H1 (cell line): ENCODE measurements at regions not wholly inside any gene's neighbourhood (a gene's known extent, or its start where the extent isn't known, plus 50 kb on each side); places are given as distances from the start of the nearest gene placed in this dataset.

Experiments used
- CTCF ChIA-PET: fragments of 300-600 bp; sonication (Branson Sonifier 250); formaldehyde crosslinking; loops from one replicate; lab custom pipeline; 2021; ENCODE audit not compliant: partially characterized antibody; lab: Charles Lee
- POLR2A ChIA-PET: fragments of 300-600 bp; sonication (Branson Sonifier 250); formaldehyde crosslinking; loops from one replicate; lab custom pipeline; 2021; ENCODE audit warnings: inconsistent platforms; ENCODE audit not compliant: partially characterized antibody; lab: Charles Lee
- DNase-seq, 2 experiments: peaks; one replicate each; pipeline versions ENCODE4 v3.0.0 to v3.0.0-alpha.2; 2010 to 2022; ENCODE audit warnings: low spot score in 2 of 2, low read depth in 1 of 2, mixed read lengths in 1 of 2
- FAIRE-seq: peaks from 2 replicates; lab custom pipeline; 2011; peaks lifted over from hg19 to GRCh38; lab: Jason Lieb, UNC
- H2AFZ ChIP-seq: 2 replicates; pipeline ENCODE4 v1.8.1; 2012; ENCODE audit warnings: low read length, inconsistent platforms
- H2AK5ac ChIP-seq: 2 replicates; pipeline ENCODE4 v1.6.1; 2013; ENCODE audit warnings: low read depth, low read length
- H2BK120ac ChIP-seq: replicated peaks from 2 replicates; pipeline ENCODE3; 2013; ENCODE audit warnings: low read depth, low read length, inconsistent platforms
- H2BK12ac ChIP-seq: 2 replicates; pipeline ENCODE4 v1.6.1; 2013; ENCODE audit warnings: low read depth, low read length
- H2BK15ac ChIP-seq: 2 replicates; pipeline ENCODE4 v1.6.1; 2013; ENCODE audit warnings: low read length
- H2BK20ac ChIP-seq: 2 replicates; pipeline ENCODE4 v1.6.1; 2013; ENCODE audit warnings: low read length
- H2BK5ac ChIP-seq: 2 replicates; pipeline ENCODE4 v1.6.1; 2013; ENCODE audit warnings: low read depth, low read length
- H3K14ac ChIP-seq: 2 replicates; pipeline ENCODE4 v1.6.1; 2013; ENCODE audit warnings: inconsistent platforms; ENCODE audit not compliant: insufficient read length
- H3K18ac ChIP-seq: 2 replicates; pipeline ENCODE4 v1.6.1; 2013; ENCODE audit warnings: low read length; ENCODE audit errors: extremely low read depth
- H3K23ac ChIP-seq: 2 replicates; pipeline ENCODE4 v1.6.1; 2013; ENCODE audit warnings: inconsistent platforms; ENCODE audit not compliant: insufficient read length
- H3K23me2 ChIP-seq: 2 replicates; pipeline ENCODE4 v1.6.1; 2013; ENCODE audit warnings: low read depth, low read length
- H3K27ac ChIP-seq: 2 replicates; pipeline ENCODE4 v1.6.1; 2011; ENCODE audit warnings: low read depth, low read length, inconsistent platforms
- H3K27me3 ChIP-seq, 4 experiments: replicated peaks in 1 of 4; 1 replicate in 1 of 4; 2 replicates in 3 of 4; pipeline versions ENCODE4 v1.6.1 to v1.8.1; 2011 to 2013; ENCODE audit warnings: low read length in 3 of 4, mild to moderate bottlenecking in 3 of 4, inconsistent platforms in 2 of 4, mixed read lengths in 2 of 4, moderate library complexity in 1 of 4; ENCODE audit not compliant: control insufficient read depth in 3 of 4, insufficient read depth in 3 of 4; ENCODE audit errors: extremely low read depth in 1 of 4
- H3K36me3 ChIP-seq, 4 experiments: 2 replicates each; pipeline versions ENCODE4 v1.6.1 to v1.8.1; 2011 to 2013; ENCODE audit warnings: mild to moderate bottlenecking in 4 of 4, low read length in 3 of 4, moderate library complexity in 2 of 4, control low read depth in 1 of 4, inconsistent platforms in 1 of 4; ENCODE audit not compliant: insufficient read depth in 4 of 4, control insufficient read depth in 2 of 4
- H3K4ac ChIP-seq: replicated peaks from 2 replicates; pipeline ENCODE3; 2013; ENCODE audit warnings: low read length, low read depth, mixed read lengths, inconsistent platforms; ENCODE audit not compliant: insufficient read length
- H3K4me1 ChIP-seq, 4 experiments: replicated peaks in 1 of 4; 1 replicate in 1 of 4; 2 replicates in 3 of 4; pipeline versions ENCODE4 v1.6.1 to v1.8.1; 2011 to 2013; ENCODE audit warnings: low read length in 3 of 4, inconsistent platforms in 2 of 4, mixed read lengths in 1 of 4; ENCODE audit not compliant: insufficient read depth in 4 of 4, control insufficient read depth in 3 of 4
- H3K4me2 ChIP-seq, 2 experiments: 2 replicates each; pipeline versions ENCODE4 v1.6.1 to v1.8.1; 2011 to 2013; ENCODE audit warnings: low read depth in 2 of 2, low read length in 2 of 2, control low read depth in 1 of 2, inconsistent platforms in 1 of 2, mild to moderate bottlenecking in 1 of 2; ENCODE audit not compliant: insufficient read depth in 1 of 2
- H3K4me3 ChIP-seq, 4 experiments: fragments of 200-600, 300-600 bp in 1 of 4; sonication (generic), shearing (Covaris generic), sonication (Bioruptor Twin) in 1 of 4; 2 replicates each; pipeline versions ENCODE4 v1.5.1 to v1.8.1; 2011 to 2016; ENCODE audit warnings: low read length in 4 of 4, low read depth in 3 of 4, control low read depth in 2 of 4, inconsistent platforms in 2 of 4, mild to moderate bottlenecking in 2 of 4, mixed read lengths in 1 of 4, moderate library complexity in 1 of 4; ENCODE audit not compliant: insufficient read depth in 2 of 4; ENCODE audit errors: extremely low read depth in 1 of 4
- H3K56ac ChIP-seq: replicated peaks from 2 replicates; pipeline ENCODE3; 2013; ENCODE audit warnings: low read depth, mild to moderate bottlenecking, mixed read lengths, low read length, inconsistent platforms; ENCODE audit not compliant: insufficient read length
- H3K79me1 ChIP-seq: 2 replicates; pipeline ENCODE4 v1.6.1; 2013; ENCODE audit warnings: low read depth, low read length, control low read depth
- H3K79me2 ChIP-seq, 2 experiments: 2 replicates each; pipeline versions ENCODE4 v1.6.1 to v1.8.1; 2012 to 2013; ENCODE audit warnings: low read length in 2 of 2, mild to moderate bottlenecking in 2 of 2, inconsistent platforms in 1 of 2; ENCODE audit not compliant: insufficient read depth in 2 of 2, control insufficient read depth in 1 of 2
- H3K9ac ChIP-seq, 4 experiments: replicated peaks in 1 of 4; 1 replicate in 1 of 4; 2 replicates in 3 of 4; pipeline versions ENCODE4 v1.6.1 to v1.8.1; 2011 to 2013; ENCODE audit warnings: low read depth in 3 of 4, low read length in 3 of 4, control low read depth in 2 of 4, mild to moderate bottlenecking in 2 of 4, moderate library complexity in 2 of 4, inconsistent platforms in 1 of 4; ENCODE audit errors: extremely low read depth in 1 of 4
- H3K9me3 ChIP-seq, 2 experiments: 2 replicates each; pipeline versions ENCODE4 v1.6.1 to v1.8.1; 2012 to 2013; ENCODE audit warnings: mild to moderate bottlenecking in 2 of 2, moderate library complexity in 2 of 2, control low read depth in 1 of 2, inconsistent platforms in 1 of 2, low read depth in 1 of 2, low read length in 1 of 2, mixed read lengths in 1 of 2; ENCODE audit not compliant: insufficient read depth in 2 of 2
- H4K20me1 ChIP-seq, 2 experiments: replicated peaks in 1 of 2; 2 replicates each; pipeline versions ENCODE3 to v1.8.1; 2011 to 2013; ENCODE audit warnings: inconsistent platforms in 2 of 2, low read length in 2 of 2, mild to moderate bottlenecking in 1 of 2; ENCODE audit not compliant: insufficient read depth in 2 of 2, control insufficient read depth in 1 of 2
- H4K5ac ChIP-seq: 2 replicates; pipeline ENCODE4 v1.6.1; 2013; ENCODE audit warnings: low read length, low read depth, mixed read lengths, inconsistent platforms; ENCODE audit not compliant: insufficient read length
- H4K8ac ChIP-seq: 2 replicates; pipeline ENCODE4 v1.8.0; 2013; ENCODE audit warnings: mild to moderate bottlenecking, moderate library complexity, low read length, inconsistent platforms; ENCODE audit not compliant: insufficient read depth; ENCODE audit errors: extremely low read depth
- H4K91ac ChIP-seq: replicated peaks from 2 replicates; pipeline ENCODE3; 2013; ENCODE audit warnings: low read length, mixed read lengths, inconsistent platforms; ENCODE audit not compliant: insufficient read length
- CBX8 ChIP-seq: fragments of 300-800, 300-1000 bp; sonication (generic); IDR thresholded peaks from 2 replicates; pipeline ENCODE4 v1.7.1; 2016; ENCODE audit warnings: low read depth, low read length, borderline replicate concordance
- EP300 ChIP-seq, 2 experiments: IDR thresholded peaks; 1 replicate in 1 of 2; 2 replicates in 1 of 2; pipeline ENCODE4 v1.6.1; 2011 to 2012; ENCODE audit warnings: low read depth in 2 of 2, low read length in 2 of 2, mild to moderate bottlenecking in 2 of 2, borderline replicate concordance in 1 of 2, inconsistent platforms in 1 of 2, moderate library complexity in 1 of 2
- EZH2 ChIP-seq: fragments of 200-600 bp; sonication (generic); IDR thresholded peaks from 2 replicates; pipeline ENCODE4 v1.7.1; 2012; ENCODE audit warnings: low read depth, mild to moderate bottlenecking, moderate library complexity, low read length, inconsistent platforms; ENCODE audit not compliant: severe bottlenecking
- FOSL1 ChIP-seq: IDR thresholded peaks from 2 replicates; pipeline ENCODE4 v1.6.1; 2011; ENCODE audit warnings: mild to moderate bottlenecking, low read depth, low read length, moderate library complexity; ENCODE audit not compliant: insufficient read depth
- HDAC6 ChIP-seq: IDR thresholded peaks from one replicate; pipeline ENCODE4 v1.7.1; 2012; ENCODE audit warnings: low read depth, mild to moderate bottlenecking, inconsistent platforms, low read length, moderate library complexity
- KDM5A ChIP-seq: fragments of 200-600 bp; IDR thresholded peaks from 2 replicates; pipeline ENCODE4 v1.7.1; 2012; ENCODE audit warnings: mild to moderate bottlenecking, low read length, inconsistent platforms, mixed read lengths
- POU5F1 ChIP-seq: IDR thresholded peaks from 2 replicates; pipeline ENCODE4 v1.6.1; 2011; ENCODE audit warnings: low read depth, mild to moderate bottlenecking, low read length, moderate library complexity
- SIRT6 ChIP-seq: IDR thresholded peaks from one replicate; pipeline ENCODE4 v1.7.1; 2012; ENCODE audit warnings: low read length, inconsistent platforms
- TCF12 ChIP-seq: IDR thresholded peaks from 2 replicates; pipeline ENCODE4 v1.6.1; 2011; ENCODE audit warnings: low read depth, mild to moderate bottlenecking, low read length
- WGBS, 2 experiments: shearing (Covaris generic) in 1 of 2; methylation state at CpG; one replicate each; pipeline versions ENCODE4 v1.1.6 to v1.1.7; 2013 to 2015; ENCODE audit warnings: low lambda C conversion rate in 2 of 2, mixed read lengths in 2 of 2, inconsistent platforms in 1 of 2, low coverage in 1 of 2, missing lambda C conversion rate in 1 of 2; ENCODE audit not compliant: insufficient replicate concordance in 2 of 2, insufficient coverage in 1 of 2, insufficient read length in 1 of 2; ENCODE audit errors: extremely low coverage in 1 of 2, missing lambda C conversion rate in 1 of 2; 5-methylcytosine and 5-hydroxymethylcytosine counted together
- TF ChIP-seq, protein P1 (sequence below): IDR thresholded peaks from 2 replicates; pipeline ENCODE4 v1.6.1; 2012; ENCODE audit warnings: inconsistent platforms

DNA sequence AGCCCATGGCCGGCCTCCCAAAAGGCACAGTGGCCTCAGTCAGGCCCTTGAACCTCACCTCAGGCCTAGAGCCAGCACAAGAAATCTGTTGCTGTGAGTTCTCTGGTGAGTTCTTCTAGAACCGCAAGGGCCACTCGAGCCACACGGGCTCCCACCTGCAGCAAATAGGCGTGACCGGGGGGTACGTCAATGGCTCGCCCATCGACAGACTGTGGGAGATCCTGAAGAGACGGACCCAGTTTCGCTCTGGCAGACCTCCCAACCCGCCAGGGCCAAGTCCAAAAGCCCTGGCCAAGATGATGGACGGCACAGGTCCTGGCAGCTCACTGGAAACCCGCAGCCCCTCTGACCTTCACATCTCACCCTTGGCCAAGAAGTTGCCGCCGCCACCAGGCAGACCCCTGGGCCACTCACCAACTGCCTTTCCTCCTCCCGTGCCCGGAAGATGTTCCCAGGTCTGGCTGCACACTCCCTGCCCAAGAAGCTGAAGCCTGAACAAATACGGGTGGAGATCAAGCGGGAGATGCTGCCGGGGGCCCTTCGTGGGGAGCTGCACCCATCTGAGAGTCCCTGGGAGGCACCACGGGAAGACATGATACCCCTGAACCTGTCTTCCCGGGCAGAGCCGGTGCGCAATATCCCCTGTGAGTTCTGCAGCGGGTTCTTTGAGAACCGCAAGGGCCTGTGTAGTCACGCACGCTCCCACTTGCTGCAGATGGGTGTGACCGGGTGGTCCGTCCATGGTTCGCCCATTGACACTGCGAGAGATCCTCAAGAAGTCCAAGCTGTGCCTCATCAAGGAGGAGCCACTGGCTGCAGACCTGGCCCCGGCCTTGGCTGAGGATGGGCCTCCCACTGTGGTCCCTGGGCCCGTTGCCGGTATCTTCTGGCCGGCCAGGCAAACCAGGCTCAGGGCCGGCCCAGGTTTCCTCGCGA is 544.2 kb upstream of the CCDC179 start:
- no peak overlapping the region for H3K4ac ChIP-seq
- TF ChIP-seq SIRT6 (no peak), EP300 (IDR thresholded peaks at IDR 0.05; ENCODE audit: borderline replicate concordance in 1 of 2, low read depth in 2 of 2, low read length in 2 of 2) (no peak), HDAC6 (no peak), CBX8 (no peak), POU5F1 (no peak), EZH2 (no peak), TCF12 (no peak), KDM5A (no peak), FOSL1 (no peak)
- TF ChIP-seq, protein P1, sequence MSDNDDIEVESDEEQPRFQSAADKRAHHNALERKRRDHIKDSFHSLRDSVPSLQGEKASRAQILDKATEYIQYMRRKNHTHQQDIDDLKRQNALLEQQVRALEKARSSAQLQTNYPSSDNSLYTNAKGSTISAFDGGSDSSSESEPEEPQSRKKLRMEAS, result no peak

More for the DNA sequence above, 544.2 kb upstream of the CCDC179 start:
- no peak overlapping the region for H3K27ac ChIP-seq
- H2BK12ac ChIP-seq, result no peak overlapping the region
- FAIRE-seq (no peak), DNase-seq (no peak)
- H3K56ac ChIP-seq, result no peak overlapping the region
- H3K23ac ChIP-seq, result no peak overlapping the region
- no peak overlapping the region for H4K5ac ChIP-seq
- H3K79me1 ChIP-seq, result no peaks in the 10 kb centered on the region
- H3K79me2 ChIP-seq, result no peaks in the 10 kb centered on the region
- CTCF ChIA-PET, result no interaction called here
- H2BK20ac ChIP-seq, result no peak overlapping the region
- 97% methylated on average over 33 of the region's 41 CpGs; no CpG with 5 or more reads in 1 of the 2 experiments for WGBS, 2 experiments
- H3K18ac ChIP-seq, result no peak overlapping the region
- H3K14ac ChIP-seq, result no peak overlapping the region
- no peak overlapping the region for H3K9ac ChIP-seq
- H3K9me3 ChIP-seq, result peaks cover 9 to 39% of the 10 kb centered on the region in 2 experiments; a peak in 2 of 4 replicates
- H3K23me2 ChIP-seq, result no peaks in the 10 kb centered on the region
- no peak overlapping the region for H4K91ac ChIP-seq
- H4K8ac ChIP-seq, result no peak overlapping the region
- H2BK5ac ChIP-seq, result no peak overlapping the region
- H3K4me1 ChIP-seq, result no peaks in the 10 kb centered on the region
- H2AFZ ChIP-seq, result no peak overlapping the region
- no peak overlapping the region for H3K4me3 ChIP-seq
- H2BK15ac ChIP-seq, result no peak overlapping the region
- no peaks in the 10 kb centered on the region for H3K27me3 ChIP-seq
- no peaks in the 10 kb centered on the region; a peak in 1 of 8 replicates for H3K36me3 ChIP-seq
- H2BK120ac ChIP-seq, result no peak overlapping the region
- no peak overlapping the region for H3K4me2 ChIP-seq
- no peaks in the 10 kb centered on the region for H4K20me1 ChIP-seq
- POLR2A ChIA-PET, result no interaction called here
- no peak overlapping the region for H2AK5ac ChIP-seq
